GM12892 (cell line): ENCODE measurements at regions not wholly inside any gene's neighbourhood (a gene's known extent, or its start where the extent isn't known, plus 50 kb on each side); places are given as distances from the start of the nearest gene placed in this dataset.

ENCODE experiments used
- POLR2A ChIP-seq: IDR thresholded peaks from 2 replicates; pipeline ENCODE4 v1.6.1; 2011; ENCODE audit warnings: low read depth, low read length, control low read depth
- POLR2AphosphoS5 ChIP-seq: IDR thresholded peaks from 2 replicates; pipeline ENCODE4 v1.6.1; 2011; ENCODE audit warnings: low read depth, low read length, control low read depth
- TAF1 ChIP-seq: IDR thresholded peaks from 2 replicates; pipeline ENCODE4 v1.6.1; 2011; ENCODE audit warnings: low read depth, mild to moderate bottlenecking, control low read depth, low read length, borderline replicate concordance

GRCh38 chr2:225114786-225115323 lies 72.6 kb upstream of the DOCK10 start:
- no peak for TF ChIP-seq POLR2A
- TF ChIP-seq POLR2AphosphoS5 = no peak
- no peak for TF ChIP-seq TAF1
